ENCODE measurements at regions not wholly inside any gene's neighbourhood (a gene's known extent, or its start where the extent isn't known, plus 50 kb on each side); places are given as distances from the start of the nearest gene placed in this dataset.
"Not testable (repeated sequence)": the region's sequence is repeated elsewhere in the genome, so short reads cannot be mapped to it uniquely, and the experiment has no call there.

GRCh38 chr18:29853126-29853525 lies 1189.4 kb downstream of the DSC3 start:
- POLR2A ChIA-PET: no interaction called here
- no peak for DNase-seq (ENCODE audit: unreplicated experiment)
- Mint-ChIP-seq H3K4me1 (ENCODE audit: insufficient read depth, unreplicated experiment) (peaks cover 19% of the 10 kb centered on the region), H3K36me3 (ENCODE audit: insufficient read depth, unreplicated experiment) (peaks cover 4% of the 10 kb centered on the region), H3K9me3 (ENCODE audit: unreplicated experiment) (no peaks in the 10 kb centered on the region), H3K27ac (ENCODE audit: low read depth, unreplicated experiment) (no peak overlapping the region), H3K4me3 (ENCODE audit: unreplicated experiment) (no peak overlapping the region), H3K27me3 (ENCODE audit: insufficient read depth, unreplicated experiment) (no peaks in the 10 kb centered on the region)
- TF ChIP-seq CTCF (IDR thresholded peaks at IDR 0.05; ENCODE audit: unreplicated experiment): no peak
- intact Hi-C loops (cut with micrococcal nuclease): no loop called here
- CTCF ChIA-PET: interaction anchor here (0.6 to 2.0 kb wide), 2 partner anchors 21 to 1162 kb away, joined by 4 to 7 read pairs; no protein-coding TSS in a partner anchor
- no TSS peak for BruUV-seq (replicated peaks)

GRCh38 chr18:29849144-29849543 lies 1193.4 kb downstream of the DSC3 start:
- TF ChIP-seq CTCF (IDR thresholded peaks at IDR 0.05; ENCODE audit: unreplicated experiment): no peak
- intact Hi-C loops (cut with micrococcal nuclease): loop anchor here (10.0 kb wide), 1 partner anchor 344 kb away; no protein-coding TSS in a partner anchor
- Mint-ChIP-seq H3K9me3 (ENCODE audit: unreplicated experiment) (no peaks in the 10 kb centered on the region), H3K27ac (ENCODE audit: low read depth, unreplicated experiment) (peak overlapping the region; percentile 29), H3K4me1 (ENCODE audit: insufficient read depth, unreplicated experiment) (peaks cover 19% of the 10 kb centered on the region), H3K36me3 (ENCODE audit: insufficient read depth, unreplicated experiment) (peaks cover 8% of the 10 kb centered on the region), H3K27me3 (ENCODE audit: insufficient read depth, unreplicated experiment) (no peaks in the 10 kb centered on the region), H3K4me3 (ENCODE audit: unreplicated experiment) (no peak overlapping the region)
- no TSS peak for BruUV-seq (replicated peaks)
- ChIA-PET POLR2A (interaction anchor here (0.7 kb wide), 1 partner anchor 416 kb away, joined by 3 read pairs; no protein-coding TSS in a partner anchor), CTCF (interaction anchor here (0.7 kb wide), 1 partner anchor 25 kb away, joined by 5 read pairs; no protein-coding TSS in a partner anchor)
- DNase-seq (ENCODE audit: unreplicated experiment): peak; percentile 84

- H3K36me3 Mint-ChIP-seq (ENCODE audit: insufficient read depth, unreplicated experiment): peaks cover 4% of the 10 kb centered on the region
- ChIA-PET POLR2A (no interaction called here), CTCF (interaction anchor here (0.6 to 0.8 kb wide), 2 partner anchors 33 to 502 kb away, joined by 3 read pairs; no protein-coding TSS in a partner anchor)
- DNase-seq (ENCODE audit: unreplicated experiment): peak; percentile 58
- no peak for TF ChIP-seq CTCF (IDR thresholded peaks at IDR 0.05; ENCODE audit: unreplicated experiment)
- no TSS peak for BruUV-seq (replicated peaks)
- H3K27me3 Mint-ChIP-seq (ENCODE audit: insufficient read depth, unreplicated experiment): no peaks in the 10 kb centered on the region
- H3K4me3 Mint-ChIP-seq (ENCODE audit: unreplicated experiment): no peak overlapping the region
- peaks cover 11% of the 10 kb centered on the region for H3K4me1 Mint-ChIP-seq (ENCODE audit: insufficient read depth, unreplicated experiment)
- peak overlapping the region; percentile 77 for H3K27ac Mint-ChIP-seq (ENCODE audit: low read depth, unreplicated experiment)
- intact Hi-C loops (cut with micrococcal nuclease): loop anchor here (10.0 kb wide), 1 partner anchor 337 kb away; no protein-coding TSS in a partner anchor
- H3K9me3 Mint-ChIP-seq (ENCODE audit: unreplicated experiment): no peaks in the 10 kb centered on the region
These were observed 1200.9 kb downstream of the DSC3 start for GRCh38 chr18:29841631-29842030.

- no peaks in the 10 kb centered on the region for H3K36me3 Mint-ChIP-seq (ENCODE audit: insufficient read depth, unreplicated experiment)
- H3K27me3 Mint-ChIP-seq (ENCODE audit: insufficient read depth, unreplicated experiment): no peaks in the 10 kb centered on the region
- CTCF ChIA-PET: no interaction called here
- no peak for TF ChIP-seq CTCF (IDR thresholded peaks at IDR 0.05; ENCODE audit: unreplicated experiment)
- peak overlapping the region; percentile 19 for H3K27ac Mint-ChIP-seq (ENCODE audit: low read depth, unreplicated experiment)
- BruUV-seq (replicated peaks): no TSS peak
- no peaks in the 10 kb centered on the region for H3K9me3 Mint-ChIP-seq (ENCODE audit: unreplicated experiment)
- intact Hi-C loops (cut with micrococcal nuclease): loop anchor here (10.0 kb wide), 1 partner anchor 335 kb away; no protein-coding TSS in a partner anchor
- peak; percentile 90 for DNase-seq (ENCODE audit: unreplicated experiment)
- POLR2A ChIA-PET: no interaction called here
- H3K4me1 Mint-ChIP-seq (ENCODE audit: insufficient read depth, unreplicated experiment): peaks cover 11% of the 10 kb centered on the region
- H3K4me3 Mint-ChIP-seq (ENCODE audit: unreplicated experiment): no peak overlapping the region
These were observed 1202.5 kb downstream of the DSC3 start for GRCh38 chr18:29840089-29840488.

- H3K4me3 Mint-ChIP-seq (ENCODE audit: unreplicated experiment); DNase-seq (ENCODE audit: unreplicated experiment); BruUV-seq (replicated peaks); H3K36me3 Mint-ChIP-seq (ENCODE audit: insufficient read depth, unreplicated experiment); H3K9me3 Mint-ChIP-seq (ENCODE audit: unreplicated experiment); H3K27ac Mint-ChIP-seq (ENCODE audit: low read depth, unreplicated experiment); H3K27me3 Mint-ChIP-seq (ENCODE audit: insufficient read depth, unreplicated experiment); intact Hi-C loops (cut with micrococcal nuclease): not testable (repeated sequence)
- ChIA-PET POLR2A (interaction anchor here (0.6 kb wide), 1 partner anchor 16 kb away, joined by 3 read pairs; no protein-coding TSS in a partner anchor), CTCF (interaction anchor here (0.6 kb wide), 1 partner anchor 56 kb away, joined by 3 read pairs; no protein-coding TSS in a partner anchor)
- H3K4me1 Mint-ChIP-seq (ENCODE audit: insufficient read depth, unreplicated experiment): peaks cover 11% of the 10 kb centered on the region
These were observed 1203.6 kb downstream of the DSC3 start for GRCh38 chr18:29838961-29839360.

Measured in MCF 10A (cell line).